ENCODE measurements at regions not wholly inside any gene's neighbourhood (a gene's known extent, or its start where the extent isn't known, plus 50 kb on each side); places are given as distances from the start of the nearest gene placed in this dataset.

DNA sequence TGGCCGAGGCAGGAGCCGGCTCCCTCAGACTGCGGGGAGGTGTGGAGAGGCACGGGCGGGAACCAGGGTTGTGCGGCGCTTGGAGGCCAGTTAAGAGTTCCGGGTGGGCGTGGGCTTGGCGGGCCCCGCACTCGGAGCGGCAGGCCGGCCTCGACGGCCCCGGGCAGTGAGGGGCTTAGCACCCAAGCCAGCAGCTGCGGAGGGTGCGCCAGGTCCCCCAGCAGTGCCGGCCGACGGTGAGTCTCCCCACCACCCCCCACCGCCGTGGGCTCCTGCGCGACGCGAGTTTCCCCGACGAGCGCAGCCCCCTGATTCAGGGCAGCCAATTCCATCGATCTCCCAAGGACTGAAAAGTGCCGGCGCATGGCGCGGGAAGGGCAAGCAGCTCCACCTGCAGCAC lies 605.4 kb upstream of the SLC35B3 start:
- no peak for TF ChIP-seq ELF1 (IDR thresholded peaks at IDR 0.05; ENCODE audit: borderline replicate concordance, low read depth)
- TF ChIP-seq SRF (IDR thresholded peaks at IDR 0.05; ENCODE audit: low read depth), result no peak
- no peak for TF ChIP-seq ZFX (IDR thresholded peaks at IDR 0.05)
- TF ChIP-seq EGR1 (IDR thresholded peaks at IDR 0.05; ENCODE audit: low read depth), result no peak
- TF ChIP-seq POLR2AphosphoS5 (IDR thresholded peaks at IDR 0.05; ENCODE audit: low read depth, low read length), result no peak
- TF ChIP-seq, protein P1, sequence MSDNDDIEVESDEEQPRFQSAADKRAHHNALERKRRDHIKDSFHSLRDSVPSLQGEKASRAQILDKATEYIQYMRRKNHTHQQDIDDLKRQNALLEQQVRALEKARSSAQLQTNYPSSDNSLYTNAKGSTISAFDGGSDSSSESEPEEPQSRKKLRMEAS (IDR thresholded peaks at IDR 0.05), result no peak
- TF ChIP-seq, protein P2, sequence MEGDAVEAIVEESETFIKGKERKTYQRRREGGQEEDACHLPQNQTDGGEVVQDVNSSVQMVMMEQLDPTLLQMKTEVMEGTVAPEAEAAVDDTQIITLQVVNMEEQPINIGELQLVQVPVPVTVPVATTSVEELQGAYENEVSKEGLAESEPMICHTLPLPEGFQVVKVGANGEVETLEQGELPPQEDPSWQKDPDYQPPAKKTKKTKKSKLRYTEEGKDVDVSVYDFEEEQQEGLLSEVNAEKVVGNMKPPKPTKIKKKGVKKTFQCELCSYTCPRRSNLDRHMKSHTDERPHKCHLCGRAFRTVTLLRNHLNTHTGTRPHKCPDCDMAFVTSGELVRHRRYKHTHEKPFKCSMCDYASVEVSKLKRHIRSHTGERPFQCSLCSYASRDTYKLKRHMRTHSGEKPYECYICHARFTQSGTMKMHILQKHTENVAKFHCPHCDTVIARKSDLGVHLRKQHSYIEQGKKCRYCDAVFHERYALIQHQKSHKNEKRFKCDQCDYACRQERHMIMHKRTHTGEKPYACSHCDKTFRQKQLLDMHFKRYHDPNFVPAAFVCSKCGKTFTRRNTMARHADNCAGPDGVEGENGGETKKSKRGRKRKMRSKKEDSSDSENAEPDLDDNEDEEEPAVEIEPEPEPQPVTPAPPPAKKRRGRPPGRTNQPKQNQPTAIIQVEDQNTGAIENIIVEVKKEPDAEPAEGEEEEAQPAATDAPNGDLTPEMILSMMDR (IDR thresholded peaks at IDR 0.05 in 2 of 3, conservative IDR thresholded peaks at IDR 0.05 in 1 of 3; ENCODE audit: borderline replicate concordance in 1 of 3, insufficient read depth in 1 of 3, low read depth in 2 of 3, low read length in 2 of 3), result no peak
- no peak for TF ChIP-seq ATF3 (IDR thresholded peaks at IDR 0.05)
- TF ChIP-seq JUND (IDR thresholded peaks at IDR 0.05), result no peak
- no peak for TF ChIP-seq SP1 (IDR thresholded peaks at IDR 0.05; ENCODE audit: low read depth)
- TF ChIP-seq SIN3A (IDR thresholded peaks at IDR 0.05; ENCODE audit: low read depth), result no peak
- TF ChIP-seq FOSL1 (IDR thresholded peaks at IDR 0.05; ENCODE audit: low read depth), result no peak
- no peak for TF ChIP-seq RAD21 (IDR thresholded peaks at IDR 0.05; ENCODE audit: low read depth)
- no peak for TF ChIP-seq YY1 (IDR thresholded peaks at IDR 0.05; ENCODE audit: extremely low read depth, insufficient replicate concordance, low read depth, low read length)
- TF ChIP-seq TCF7L2 (IDR thresholded peaks at IDR 0.05; ENCODE audit: borderline replicate concordance, extremely low read depth, insufficient read depth, insufficient read length), result no peak
- TF ChIP-seq, protein P3, sequence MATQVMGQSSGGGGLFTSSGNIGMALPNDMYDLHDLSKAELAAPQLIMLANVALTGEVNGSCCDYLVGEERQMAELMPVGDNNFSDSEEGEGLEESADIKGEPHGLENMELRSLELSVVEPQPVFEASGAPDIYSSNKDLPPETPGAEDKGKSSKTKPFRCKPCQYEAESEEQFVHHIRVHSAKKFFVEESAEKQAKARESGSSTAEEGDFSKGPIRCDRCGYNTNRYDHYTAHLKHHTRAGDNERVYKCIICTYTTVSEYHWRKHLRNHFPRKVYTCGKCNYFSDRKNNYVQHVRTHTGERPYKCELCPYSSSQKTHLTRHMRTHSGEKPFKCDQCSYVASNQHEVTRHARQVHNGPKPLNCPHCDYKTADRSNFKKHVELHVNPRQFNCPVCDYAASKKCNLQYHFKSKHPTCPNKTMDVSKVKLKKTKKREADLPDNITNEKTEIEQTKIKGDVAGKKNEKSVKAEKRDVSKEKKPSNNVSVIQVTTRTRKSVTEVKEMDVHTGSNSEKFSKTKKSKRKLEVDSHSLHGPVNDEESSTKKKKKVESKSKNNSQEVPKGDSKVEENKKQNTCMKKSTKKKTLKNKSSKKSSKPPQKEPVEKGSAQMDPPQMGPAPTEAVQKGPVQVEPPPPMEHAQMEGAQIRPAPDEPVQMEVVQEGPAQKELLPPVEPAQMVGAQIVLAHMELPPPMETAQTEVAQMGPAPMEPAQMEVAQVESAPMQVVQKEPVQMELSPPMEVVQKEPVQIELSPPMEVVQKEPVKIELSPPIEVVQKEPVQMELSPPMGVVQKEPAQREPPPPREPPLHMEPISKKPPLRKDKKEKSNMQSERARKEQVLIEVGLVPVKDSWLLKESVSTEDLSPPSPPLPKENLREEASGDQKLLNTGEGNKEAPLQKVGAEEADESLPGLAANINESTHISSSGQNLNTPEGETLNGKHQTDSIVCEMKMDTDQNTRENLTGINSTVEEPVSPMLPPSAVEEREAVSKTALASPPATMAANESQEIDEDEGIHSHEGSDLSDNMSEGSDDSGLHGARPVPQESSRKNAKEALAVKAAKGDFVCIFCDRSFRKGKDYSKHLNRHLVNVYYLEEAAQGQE (IDR thresholded peaks at IDR 0.05; ENCODE audit: low read depth), result no peak
- no peak for TF ChIP-seq POLR2A (IDR thresholded peaks at IDR 0.05; ENCODE audit: borderline replicate concordance, extremely low read depth, insufficient read depth, insufficient read length)
- RAD21 ChIA-PET (ENCODE audit: low non-redundant PET in 1 of 2, low total read pairs in 2 of 2, uncharacterized antibody in 2 of 2, unreplicated experiment in 2 of 2), result interaction anchor here in 1 of 2 experiments (0.7 kb wide), 1 partner anchor 639 kb away, joined by 5 read pairs; no protein-coding TSS in a partner anchor
- H3K27me3 ChIP-seq (ENCODE audit: insufficient read depth, low read length), result no peaks in the 10 kb centered on the region
- no peaks in the 10 kb centered on the region for H3K9me2 ChIP-seq (ENCODE audit: insufficient read depth)
- no peak overlapping the region for H3K27ac ChIP-seq (ENCODE audit: low read depth, low read length)
- no TSS peak for BruUV-seq (replicated peaks)
- intact Hi-C loops (cut with micrococcal nuclease), result no loop called here
- H3K4me3 ChIP-seq (replicated peaks in 1 of 2; ENCODE audit: low read depth in 1 of 2, low read length in 2 of 2), result no peak overlapping the region
- H2AFZ ChIP-seq (ENCODE audit: low read depth, low read length, poor library complexity, severe bottlenecking), result no peak overlapping the region
- H3K4me1 ChIP-seq (ENCODE audit: control insufficient read depth in 1 of 2, insufficient read depth in 2 of 2, low read length in 2 of 2), result no peaks in the 10 kb centered on the region
- POLR2A ChIA-PET, result no interaction called here
- no peak for ATAC-seq
- no peaks in the 10 kb centered on the region for H3K36me3 ChIP-seq (ENCODE audit: control insufficient read depth in 1 of 2, insufficient read depth in 2 of 2, low read length in 2 of 2)
- no peaks in the 10 kb centered on the region for H3K79me2 ChIP-seq (ENCODE audit: insufficient read depth, low read length)
- no peak for DNase-seq (ENCODE audit: low read depth, low spot score)
- no peaks in the 10 kb centered on the region for H3K9me3 ChIP-seq (ENCODE audit: control insufficient read depth in 1 of 2, insufficient read depth in 1 of 2, low read depth in 1 of 2, low read length in 2 of 2)
- H3K9ac ChIP-seq (ENCODE audit: low read length), result no peak overlapping the region
- no peaks in the 10 kb centered on the region for H4K20me1 ChIP-seq (ENCODE audit: insufficient read depth)
- H3K4me2 ChIP-seq (ENCODE audit: low read length), result no peak overlapping the region
- CTCF ChIA-PET, result no interaction called here
